Right atrium auricular region (tissue), 2 donors: ENCODE measurements at regions not wholly inside any gene's neighbourhood (a gene's known extent, or its start where the extent isn't known, plus 50 kb on each side); places are given as distances from the start of the nearest gene placed in this dataset.

Source experiments
- DNase-seq: peaks from one replicate; pipeline ENCODE4 v3.0.0-alpha.2; 2019; ENCODE audit warnings: low spot score
- H3K27ac ChIP-seq, 2 donors: fragments of 200-600 bp; sonication (generic); 1 replicate in 1 of 2; 2 replicates in 1 of 2; pipeline ENCODE4 v1.5.1; 2016 to 2019
- H3K27me3 ChIP-seq, 2 donors: fragments of 200-600 bp; sonication (generic); one replicate each; pipeline versions ENCODE4 v1.5.1 to v1.6.0; 2017 to 2019
- H3K36me3 ChIP-seq: fragments of 200-600 bp; sonication (generic); one replicate; pipeline ENCODE4 v1.5.1; 2016
- H3K4me1 ChIP-seq, 2 donors: fragments of 200-600 bp; sonication (generic); one replicate each; pipeline versions ENCODE4 v1.5.1 to v1.6.0; 2017 to 2019
- H3K4me3 ChIP-seq, 2 donors: fragments of 200-600 bp; sonication (generic); 1 replicate in 1 of 2; 2 replicates in 1 of 2; pipeline ENCODE4 v1.5.1; 2017 to 2019; ENCODE audit warnings: mild to moderate bottlenecking in 1 of 2, moderate library complexity in 1 of 2
- H3K9me3 ChIP-seq, 2 donors: fragments of 200-600 bp; sonication (generic); one replicate each; pipeline ENCODE4 v1.5.1; 2019
- CTCF ChIP-seq, 2 donors: fragments of 200-600 bp; sonication (generic); IDR thresholded peaks; one replicate each; pipeline ENCODE4 v1.5.1; 2019; ENCODE audit warnings: antibody characterized with exemption in 2 of 2

GRCh38 chr4:66328803-66329574 lies 658.7 kb upstream of the EPHA5 start:
- Histone ChIP-seq H3K4me1 (no peaks in the 10 kb centered on the region), H3K36me3 (no peaks in the 10 kb centered on the region), H3K9me3 (no peaks in the 10 kb centered on the region), H3K27me3 (no peaks in the 10 kb centered on the region), H3K27ac (no peak overlapping the region), H3K4me3 (no peak overlapping the region)
- DNase-seq, result no peak
- no peak for TF ChIP-seq CTCF (IDR thresholded peaks at IDR 0.05)

GRCh38 chr4:66307641-66308438 lies 637.6 kb upstream of the EPHA5 start:
- Histone ChIP-seq H3K36me3 (no peaks in the 10 kb centered on the region), H3K4me1 (no peaks in the 10 kb centered on the region), H3K27me3 (no peaks in the 10 kb centered on the region), H3K9me3 (no peaks in the 10 kb centered on the region), H3K27ac (no peak overlapping the region), H3K4me3 (no peak overlapping the region)
- no peak for TF ChIP-seq CTCF (IDR thresholded peaks at IDR 0.05)
- no peak for DNase-seq

GRCh38 chr4:66300336-66300934 lies 630.1 kb upstream of the EPHA5 start:
- Histone ChIP-seq H3K9me3 (no peaks in the 10 kb centered on the region), H3K27me3 (no peaks in the 10 kb centered on the region), H3K27ac (no peak overlapping the region), H3K4me1 (no peaks in the 10 kb centered on the region), H3K36me3 (no peaks in the 10 kb centered on the region), H3K4me3 (no peak overlapping the region)
- no peak for TF ChIP-seq CTCF (IDR thresholded peaks at IDR 0.05)
- no peak for DNase-seq

GRCh38 chr4:66298569-66298968 lies 628.3 kb upstream of the EPHA5 start:
- Histone ChIP-seq H3K4me1 (no peaks in the 10 kb centered on the region), H3K27me3 (no peaks in the 10 kb centered on the region), H3K36me3 (no peaks in the 10 kb centered on the region), H3K4me3 (no peak overlapping the region), H3K27ac (no peak overlapping the region), H3K9me3 (no peaks in the 10 kb centered on the region)
- no peak for TF ChIP-seq CTCF (IDR thresholded peaks at IDR 0.05)
- no peak for DNase-seq

GRCh38 chr4:66297703-66298102 lies 627.4 kb upstream of the EPHA5 start:
- no peaks in the 10 kb centered on the region for H3K36me3 ChIP-seq
- no peak for DNase-seq
- H3K27ac ChIP-seq, result no peak overlapping the region
- H3K9me3 ChIP-seq, result no peaks in the 10 kb centered on the region
- no peak overlapping the region for H3K4me3 ChIP-seq
- no peaks in the 10 kb centered on the region for H3K27me3 ChIP-seq
- H3K4me1 ChIP-seq, result no peaks in the 10 kb centered on the region
- TF ChIP-seq CTCF (IDR thresholded peaks at IDR 0.05), result no peak
